SH-SY5Y (cell line): ENCODE measurements at regions not wholly inside any gene's neighbourhood (a gene's known extent, or its start where the extent isn't known, plus 50 kb on each side); places are given as distances from the start of the nearest gene placed in this dataset.

Experiments used
- GATA2 ChIP-seq: IDR thresholded peaks from 2 replicates; pipeline ENCODE4 v1.6.1; 2011; ENCODE audit warnings: mild to moderate bottlenecking, low read depth, low read length
- GATA3 ChIP-seq: IDR thresholded peaks from 2 replicates; pipeline ENCODE4 v1.6.1; 2011; ENCODE audit warnings: low read depth, mild to moderate bottlenecking, low read length, moderate library complexity

DNA sequence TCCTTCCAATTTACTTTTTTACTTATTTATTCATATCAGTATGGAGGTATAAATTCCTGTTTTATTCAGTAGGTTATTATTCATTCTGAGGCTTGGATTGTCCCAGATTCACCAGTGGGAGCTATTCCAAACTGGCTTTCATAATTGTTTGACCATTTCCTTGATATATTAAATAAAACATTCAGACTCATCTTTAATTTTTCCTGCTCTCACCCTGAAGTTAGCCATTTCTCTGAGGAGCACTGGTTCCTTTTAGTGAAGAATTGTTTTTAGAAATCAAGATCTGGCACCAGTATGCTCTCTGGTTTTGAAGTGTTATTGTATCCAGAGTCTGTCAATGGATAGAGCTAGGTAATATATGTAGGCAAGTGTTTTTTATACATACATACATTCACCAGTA is 66.9 kb upstream of the DCBLD2 start:
- TF ChIP-seq GATA2 (no peak), GATA3 (no peak)
